GM04504 (cell line): ENCODE measurements at regions not wholly inside any gene's neighbourhood (a gene's known extent, or its start where the extent isn't known, plus 50 kb on each side); places are given as distances from the start of the nearest gene placed in this dataset.
A peak's percentile ranks its signal among the peaks of the same experiment; 100 is the strongest.

Source experiments
- DNase-seq: peaks from one replicate; pipeline ENCODE4 v3.0.0-alpha.2; 2012; ENCODE audit warnings: low read depth

- no peak for DNase-seq
Measured at GRCh38 chr18:22355598-22355997, 62.1 kb downstream of the CTAGE1 start.

DNA sequence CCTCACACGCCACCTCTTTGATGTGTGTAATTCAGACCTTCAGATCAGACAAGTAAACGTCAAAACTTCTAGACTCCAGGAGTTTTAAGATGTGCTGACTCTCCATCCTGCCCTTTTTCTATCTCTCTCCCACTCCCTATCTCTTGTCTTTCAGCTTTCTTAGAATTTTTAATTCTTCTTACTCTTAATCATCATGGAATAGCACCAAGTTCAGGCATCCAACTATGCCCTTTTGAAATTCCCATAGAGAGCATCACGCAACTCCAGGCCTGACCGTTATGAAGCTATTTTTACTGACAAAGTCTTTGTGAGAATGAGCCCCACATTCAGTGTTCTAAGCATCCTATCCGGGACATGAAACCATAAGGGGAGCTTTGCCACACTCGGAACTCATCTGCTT is 62.6 kb downstream of the CTAGE1 start:
- no peak for DNase-seq

GRCh38 chr18:22349966-22350365 is 67.7 kb downstream of the CTAGE1 start:
- DNase-seq = no peak

DNA sequence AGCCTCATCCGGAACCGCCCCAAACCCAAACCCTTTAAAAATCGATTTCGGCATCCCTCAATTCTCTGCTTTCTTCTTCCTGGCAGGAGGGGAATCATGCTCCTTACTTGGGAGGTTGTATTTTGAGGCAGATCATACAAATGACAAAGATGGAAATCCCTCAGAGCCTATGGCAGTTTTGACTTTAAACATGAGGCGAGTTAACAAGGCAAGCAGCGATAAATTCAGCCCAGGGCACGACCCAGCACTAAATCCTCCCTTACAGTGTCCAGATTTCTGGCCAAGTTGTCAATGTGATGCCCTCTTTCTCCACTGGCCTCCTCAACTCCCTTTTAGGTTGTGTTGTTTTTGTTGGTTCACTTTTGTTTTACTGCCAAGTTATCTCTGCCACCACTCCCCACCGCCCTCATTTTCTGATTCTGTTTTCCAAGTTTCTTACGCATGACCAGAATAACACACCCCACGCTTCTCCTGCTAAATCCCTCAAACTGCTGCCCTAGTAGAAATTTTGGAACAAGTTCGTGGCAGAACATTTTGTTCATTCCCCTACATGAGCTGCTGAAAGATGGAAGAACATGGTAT is 68.3 kb downstream of the CTAGE1 start:
- no peak for DNase-seq

GRCh38 chr18:22348521-22349316 is 69.0 kb downstream of the CTAGE1 start:
- no peak for DNase-seq

GRCh38 chr18:22347606-22348511 is 69.9 kb downstream of the CTAGE1 start:
- DNase-seq = no peak

DNA sequence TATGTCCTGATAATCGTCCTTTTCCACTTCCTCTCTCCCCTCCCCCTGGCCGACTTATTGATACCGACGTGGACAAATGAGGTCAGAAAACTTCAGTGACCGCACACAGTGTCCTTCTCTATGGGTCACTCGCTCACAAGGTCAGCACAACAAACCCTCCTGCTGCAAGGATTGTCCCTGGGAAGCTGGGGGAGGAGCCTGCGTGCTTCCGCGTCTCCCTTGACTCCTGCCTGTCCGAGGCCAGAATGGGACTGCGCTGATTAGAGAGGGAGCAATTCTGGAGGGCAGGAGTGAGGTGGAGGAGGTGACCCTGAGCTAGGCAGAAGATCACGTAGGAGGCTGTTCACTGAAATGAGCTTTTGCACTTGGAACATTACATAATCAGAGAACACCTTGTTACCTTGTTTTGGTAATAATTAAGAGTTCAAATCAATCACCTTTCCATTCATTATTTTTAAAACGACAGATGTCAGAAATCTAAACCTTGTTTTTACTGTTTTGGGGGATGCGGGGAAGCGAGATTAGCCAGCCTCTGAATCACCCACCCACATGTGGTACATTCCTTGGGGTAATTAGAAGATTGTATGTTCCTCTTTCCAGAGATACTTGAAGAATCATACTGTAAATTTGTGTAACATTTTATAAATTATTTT is 70.6 kb downstream of the CTAGE1 start:
- DNase-seq = no peak

GRCh38 chr18:22346401-22346952 is 71.2 kb downstream of the CTAGE1 start:
- DNase-seq = no peak

DNA sequence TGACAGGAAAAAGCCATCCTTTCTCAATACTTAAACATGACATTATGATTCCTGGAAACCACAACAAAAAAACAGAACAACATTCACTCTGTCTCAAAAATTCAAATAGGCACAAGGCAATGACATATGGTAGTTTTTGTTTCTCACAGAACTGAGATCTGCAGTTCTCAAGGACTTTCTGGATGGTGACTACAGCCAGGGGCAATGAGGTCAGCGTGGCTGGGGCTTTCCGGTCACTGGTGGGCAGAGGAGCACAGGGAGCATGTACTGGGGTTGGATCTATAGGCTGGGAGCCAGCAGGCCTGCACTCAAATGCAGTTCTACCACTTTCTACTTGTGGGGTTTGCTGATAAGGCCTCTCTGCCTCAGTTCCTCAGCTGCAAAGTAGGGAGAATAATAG is 72.0 kb downstream of the CTAGE1 start:
- DNase-seq = no peak

DNA sequence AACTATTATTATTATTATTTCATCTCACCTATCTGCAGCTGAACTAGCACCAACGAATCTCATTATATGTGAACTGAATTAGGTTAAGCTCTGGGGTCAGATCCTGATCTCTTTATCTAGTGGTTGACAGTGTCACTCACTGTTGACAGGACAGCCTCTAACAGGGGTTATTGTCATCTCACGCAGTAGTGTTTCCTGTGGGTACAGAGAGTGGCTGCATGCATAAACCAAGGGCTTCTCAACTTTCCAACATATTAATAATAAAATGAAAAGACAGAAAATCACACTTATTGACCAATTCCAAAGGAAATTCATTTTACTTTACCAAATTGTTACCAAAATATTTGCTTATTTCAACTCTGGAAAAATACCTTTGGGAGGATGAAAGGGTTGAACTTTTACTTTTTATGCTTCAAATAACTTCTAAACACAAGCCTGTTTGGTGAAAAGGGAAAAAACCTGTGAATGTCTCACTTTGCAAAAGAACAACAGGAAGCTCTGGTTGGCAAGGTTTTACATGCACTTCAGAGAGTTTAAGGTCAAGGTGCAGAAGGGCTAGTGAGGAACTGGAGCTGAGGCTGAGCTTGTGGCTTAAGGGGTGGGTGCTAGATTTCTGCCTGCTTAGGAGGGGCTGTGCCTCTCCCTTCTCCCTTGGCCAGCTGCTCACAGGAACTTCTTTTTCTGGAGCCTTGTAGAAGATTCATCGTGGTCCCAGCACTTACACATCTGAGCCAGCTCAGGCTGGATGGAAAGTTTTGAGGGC is 72.6 kb downstream of the CTAGE1 start:
- DNase-seq = no peak

- DNase-seq = no peak
Measured at GRCh38 chr18:22344445-22344844, 73.3 kb downstream of the CTAGE1 start.

GRCh38 chr18:22343613-22344012 is 74.1 kb downstream of the CTAGE1 start:
- no peak for DNase-seq

DNA sequence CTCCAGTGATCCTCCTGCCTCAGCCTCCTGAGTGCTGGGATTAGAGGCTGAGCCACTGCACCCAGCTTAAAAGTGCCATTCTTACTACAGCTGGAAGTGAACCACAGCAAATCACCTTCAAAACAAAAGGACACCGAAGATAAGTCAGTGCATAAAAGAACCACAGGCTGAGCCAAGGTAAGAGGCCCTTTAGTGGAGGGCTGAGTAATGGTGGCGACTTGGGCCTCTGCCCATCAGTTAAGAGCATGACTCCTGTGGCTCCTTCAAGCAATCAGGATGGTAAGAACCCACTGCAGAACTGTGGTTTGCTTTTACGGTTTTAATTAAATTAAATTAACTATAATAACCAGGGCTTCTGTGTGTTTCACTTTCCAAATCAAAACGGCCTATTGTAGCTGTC is 75.1 kb downstream of the CTAGE1 start:
- DNase-seq = peak; percentile 24

- no peak for DNase-seq
Measured at GRCh38 chr18:22340331-22340730, 77.4 kb downstream of the CTAGE1 start.

- no peak for DNase-seq
Measured at GRCh38 chr18:22339913-22340312, 77.8 kb downstream of the CTAGE1 start.

DNA sequence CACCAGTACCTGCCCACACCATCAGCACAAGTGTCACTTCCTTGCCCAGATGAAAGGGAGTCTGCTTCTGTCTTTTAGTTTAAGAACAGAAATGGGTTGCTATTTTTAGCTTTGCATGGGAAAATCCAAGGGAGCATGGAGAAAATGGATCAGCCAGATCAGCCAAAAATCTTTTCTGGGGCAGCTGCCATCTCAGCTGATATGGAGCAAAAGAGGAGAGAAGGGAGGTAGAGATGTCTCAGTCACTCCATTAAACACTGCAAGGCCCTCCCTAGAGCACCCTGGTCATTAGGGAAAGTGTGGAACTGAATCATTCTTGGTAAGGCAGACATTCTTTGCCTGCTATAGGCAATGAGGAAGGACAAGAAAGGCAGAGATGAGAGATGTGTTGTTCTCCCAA is 79.9 kb downstream of the CTAGE1 start:
- no peak for DNase-seq

DNA sequence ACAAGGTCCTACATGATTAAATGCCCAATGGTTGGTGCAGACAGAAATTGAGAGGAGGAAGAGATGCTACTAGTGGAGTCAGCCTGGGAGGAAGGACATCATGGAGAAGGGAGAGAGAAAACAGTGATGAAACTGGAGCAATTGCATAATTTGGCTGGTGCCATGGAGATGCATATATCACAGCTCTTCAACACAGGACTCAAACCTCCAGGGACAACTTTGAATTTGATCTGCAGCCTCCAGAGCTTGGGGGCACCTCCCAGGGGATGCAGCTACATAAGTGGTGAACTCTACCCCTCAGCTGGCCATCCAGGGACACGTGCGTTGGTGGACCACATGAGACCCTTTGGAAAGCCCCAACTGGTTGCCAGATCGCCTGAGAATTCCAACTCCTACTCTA is 80.4 kb downstream of the CTAGE1 start:
- no peak for DNase-seq

DNA sequence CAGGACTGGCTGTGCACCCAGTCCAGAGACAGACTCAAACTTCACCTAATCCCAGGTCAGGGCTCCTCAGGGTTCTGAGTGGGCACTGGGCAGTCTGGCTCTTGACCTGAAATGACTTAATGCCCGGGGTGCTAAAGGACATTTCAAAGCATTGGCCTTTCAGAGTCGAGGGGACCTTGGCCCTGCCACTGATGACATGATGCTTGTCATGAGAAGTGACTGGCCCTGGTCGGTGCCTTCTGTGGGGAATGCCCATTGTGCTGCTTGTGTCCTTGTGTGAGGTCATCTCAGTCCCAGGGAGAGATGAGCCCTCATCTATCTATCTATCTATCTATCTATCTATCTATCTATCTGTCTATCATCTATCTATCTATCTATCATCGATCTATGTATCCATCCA is 81.3 kb downstream of the CTAGE1 start:
- no peak for DNase-seq

DNA sequence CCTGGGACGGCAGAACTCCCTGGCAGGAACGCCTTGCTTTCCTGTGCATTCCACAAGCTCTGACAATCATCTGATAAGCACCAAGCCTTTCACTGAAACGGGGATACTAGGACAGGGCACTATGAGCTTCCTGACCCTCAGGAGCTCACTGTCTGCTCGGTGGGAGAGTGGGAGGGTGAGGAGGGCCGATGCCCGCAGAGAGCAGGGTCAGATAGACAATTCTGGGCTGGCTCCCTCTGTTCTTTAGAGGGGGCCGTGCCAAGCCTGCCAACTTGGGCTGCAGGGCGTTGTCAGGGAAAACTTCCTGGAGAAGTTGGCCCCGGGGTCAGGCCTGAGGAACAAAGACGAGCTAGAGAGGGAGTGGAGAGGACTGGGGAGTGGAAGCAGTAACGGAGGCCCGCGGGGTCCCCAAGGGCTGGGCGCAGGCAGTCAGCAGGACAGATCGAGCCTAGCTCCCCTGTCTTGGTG is 82.0 kb downstream of the CTAGE1 start:
- no peak for DNase-seq

GRCh38 chr18:22334567-22334966 is 83.1 kb downstream of the CTAGE1 start:
- no peak for DNase-seq

- DNase-seq = no peak
Measured at GRCh38 chr18:22332590-22332989, 85.1 kb downstream of the CTAGE1 start.
